B cell (primary cell): ENCODE measurements at regions not wholly inside any gene's neighbourhood (a gene's known extent, or its start where the extent isn't known, plus 50 kb on each side); places are given as distances from the start of the nearest gene placed in this dataset.

Source experiments
- EZH2 ChIP-seq: IDR thresholded peaks from 2 replicates; pipeline ENCODE4 v1.6.1; 2012; ENCODE audit warnings: borderline replicate concordance, low read depth, mild to moderate bottlenecking, moderate library complexity, low read length; ENCODE audit not compliant: insufficient read depth, poor library complexity, severe bottlenecking
- TF ChIP-seq, protein P1 (sequence below): fragments of 200-600 bp; IDR thresholded peaks from one replicate; pipeline ENCODE4 v1.8.0; 2022; ENCODE audit warnings: antibody characterized with exemption, mild to moderate bottlenecking

- TF ChIP-seq, protein P1, sequence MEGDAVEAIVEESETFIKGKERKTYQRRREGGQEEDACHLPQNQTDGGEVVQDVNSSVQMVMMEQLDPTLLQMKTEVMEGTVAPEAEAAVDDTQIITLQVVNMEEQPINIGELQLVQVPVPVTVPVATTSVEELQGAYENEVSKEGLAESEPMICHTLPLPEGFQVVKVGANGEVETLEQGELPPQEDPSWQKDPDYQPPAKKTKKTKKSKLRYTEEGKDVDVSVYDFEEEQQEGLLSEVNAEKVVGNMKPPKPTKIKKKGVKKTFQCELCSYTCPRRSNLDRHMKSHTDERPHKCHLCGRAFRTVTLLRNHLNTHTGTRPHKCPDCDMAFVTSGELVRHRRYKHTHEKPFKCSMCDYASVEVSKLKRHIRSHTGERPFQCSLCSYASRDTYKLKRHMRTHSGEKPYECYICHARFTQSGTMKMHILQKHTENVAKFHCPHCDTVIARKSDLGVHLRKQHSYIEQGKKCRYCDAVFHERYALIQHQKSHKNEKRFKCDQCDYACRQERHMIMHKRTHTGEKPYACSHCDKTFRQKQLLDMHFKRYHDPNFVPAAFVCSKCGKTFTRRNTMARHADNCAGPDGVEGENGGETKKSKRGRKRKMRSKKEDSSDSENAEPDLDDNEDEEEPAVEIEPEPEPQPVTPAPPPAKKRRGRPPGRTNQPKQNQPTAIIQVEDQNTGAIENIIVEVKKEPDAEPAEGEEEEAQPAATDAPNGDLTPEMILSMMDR: no peak
- no peak for TF ChIP-seq EZH2
Observed at GRCh38 chr12:68490476-68490875, 120.2 kb upstream of the RAP1B start.
